Cardiac muscle cell (in vitro differentiated cells and primary cell): ENCODE measurements at regions not wholly inside any gene's neighbourhood (a gene's known extent, or its start where the extent isn't known, plus 50 kb on each side); places are given as distances from the start of the nearest gene placed in this dataset.

ENCODE experiments used
- DNase-seq, 2 donors: peaks; one replicate each; pipeline versions ENCODE4 v3.0.0 to v3.0.0-alpha.2; 2010 to 2017; ENCODE audit warnings: low read depth in 1 of 2, low spot score in 1 of 2
- H3K27ac ChIP-seq: fragments of 200-600 bp; sonication (generic); 2 replicates; pipeline ENCODE4 v1.5.1; 2016
- H3K27me3 ChIP-seq: fragments of 200-600 bp; sonication (generic); 2 replicates; pipeline ENCODE4 v1.6.0; 2016; ENCODE audit warnings: control low read depth
- H3K36me3 ChIP-seq: fragments of 200-600 bp; sonication (generic); 2 replicates; pipeline ENCODE4 v1.5.1; 2016; ENCODE audit warnings: control low read depth
- H3K4me1 ChIP-seq: fragments of 200-600 bp; sonication (generic); 2 replicates; pipeline ENCODE4 v1.8.1; 2017; ENCODE audit warnings: low read depth, mild to moderate bottlenecking, mixed run types
- H3K4me3 ChIP-seq: fragments of 200-600 bp; sonication (generic); 2 replicates; pipeline ENCODE4 v1.5.1; 2016; ENCODE audit warnings: mild to moderate bottlenecking
- H3K9me3 ChIP-seq: fragments of 200-600 bp; sonication (generic); 2 replicates; pipeline ENCODE4 v1.5.1; 2017; ENCODE audit warnings: low read depth, mild to moderate bottlenecking, control low read depth
- TF ChIP-seq, protein P1 (sequence below): IDR thresholded peaks from 2 replicates; pipeline ENCODE4 v1.5.1; 2012; ENCODE audit warnings: low read depth, mild to moderate bottlenecking, low read length

DNA sequence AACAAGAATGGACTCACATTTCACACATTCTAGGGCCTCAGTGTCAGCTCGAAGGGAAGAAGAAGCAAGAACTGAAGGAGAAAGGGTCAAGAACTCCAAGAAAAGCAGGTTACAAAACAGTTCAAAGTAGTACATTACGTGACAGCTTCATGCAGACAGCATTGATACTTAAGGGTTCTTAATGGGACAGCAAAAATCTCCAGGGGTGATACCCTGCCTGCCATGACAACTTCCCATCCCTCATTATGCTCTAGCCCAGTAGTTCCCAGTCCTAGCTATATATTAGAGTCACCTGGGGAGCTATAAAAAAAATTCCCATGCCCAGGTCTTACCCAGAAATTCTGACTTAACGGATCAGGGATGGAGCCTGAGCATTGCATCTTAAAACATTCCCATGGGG, 51.2 kb upstream of the PROX1 start:
- TF ChIP-seq, protein P1, sequence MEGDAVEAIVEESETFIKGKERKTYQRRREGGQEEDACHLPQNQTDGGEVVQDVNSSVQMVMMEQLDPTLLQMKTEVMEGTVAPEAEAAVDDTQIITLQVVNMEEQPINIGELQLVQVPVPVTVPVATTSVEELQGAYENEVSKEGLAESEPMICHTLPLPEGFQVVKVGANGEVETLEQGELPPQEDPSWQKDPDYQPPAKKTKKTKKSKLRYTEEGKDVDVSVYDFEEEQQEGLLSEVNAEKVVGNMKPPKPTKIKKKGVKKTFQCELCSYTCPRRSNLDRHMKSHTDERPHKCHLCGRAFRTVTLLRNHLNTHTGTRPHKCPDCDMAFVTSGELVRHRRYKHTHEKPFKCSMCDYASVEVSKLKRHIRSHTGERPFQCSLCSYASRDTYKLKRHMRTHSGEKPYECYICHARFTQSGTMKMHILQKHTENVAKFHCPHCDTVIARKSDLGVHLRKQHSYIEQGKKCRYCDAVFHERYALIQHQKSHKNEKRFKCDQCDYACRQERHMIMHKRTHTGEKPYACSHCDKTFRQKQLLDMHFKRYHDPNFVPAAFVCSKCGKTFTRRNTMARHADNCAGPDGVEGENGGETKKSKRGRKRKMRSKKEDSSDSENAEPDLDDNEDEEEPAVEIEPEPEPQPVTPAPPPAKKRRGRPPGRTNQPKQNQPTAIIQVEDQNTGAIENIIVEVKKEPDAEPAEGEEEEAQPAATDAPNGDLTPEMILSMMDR = no peak
- no peak overlapping the region for H3K27ac ChIP-seq
- no peak for DNase-seq

More for the DNA sequence above, 51.2 kb upstream of the PROX1 start:
- no peaks in the 10 kb centered on the region for H3K36me3 ChIP-seq
- no peaks in the 10 kb centered on the region for H3K9me3 ChIP-seq
- H3K4me1 ChIP-seq = no peaks in the 10 kb centered on the region
- no peak overlapping the region for H3K4me3 ChIP-seq
- no peaks in the 10 kb centered on the region for H3K27me3 ChIP-seq
